ENCODE measurements at regions not wholly inside any gene's neighbourhood (a gene's known extent, or its start where the extent isn't known, plus 50 kb on each side); places are given as distances from the start of the nearest gene placed in this dataset.

GRCh38 chr4:20043991-20044390, 207.7 kb upstream of the SLIT2 start:
- in situ Hi-C loops (cut with HindIII; ENCODE audit: extremely low pct_ligation_motif_present, low pct_unique_long_range_greater_than_20kb) (no loop called here), intact Hi-C loops (cut with micrococcal nuclease; ENCODE audit: unreplicated experiment) (no loop called here)
- Histone ChIP-seq H2AFZ (ENCODE audit: low read length) (no peak overlapping the region), H3K4me1 (ENCODE audit: insufficient read depth, low read length) (no peaks in the 10 kb centered on the region), H3K4me2 (ENCODE audit: low read depth, low read length) (no peak overlapping the region), H3K9me3 (ENCODE audit: low read length) (peaks cover 66% of the 10 kb centered on the region), H3K9ac (ENCODE audit: insufficient read depth, low read depth, low read length) (no peak overlapping the region), H3K79me2 (ENCODE audit: insufficient read depth, low read length) (no peaks in the 10 kb centered on the region), H3K4me3 (replicated peaks in 1 of 3; ENCODE audit: insufficient read depth in 1 of 3, low read depth in 2 of 3, low read length in 3 of 3) (no peak overlapping the region), H3K27me3 (ENCODE audit: control insufficient read depth in 1 of 2, insufficient read depth in 2 of 2, low read length in 2 of 2) (no peaks in the 10 kb centered on the region), H4K20me1 (ENCODE audit: insufficient read depth, low read length) (no peaks in the 10 kb centered on the region), H3K27ac (ENCODE audit: extremely low read length, insufficient read depth, low read length) (no peak overlapping the region), H3K36me3 (replicated peaks in 1 of 2; ENCODE audit: control insufficient read depth in 1 of 2, insufficient read depth in 2 of 2, low read length in 2 of 2) (no peaks in the 10 kb centered on the region)
- TF ChIP-seq SUZ12 (IDR thresholded peaks at IDR 0.05; ENCODE audit: low read depth, low read length) (no peak), DMAP1 (CRISPR knock-in tag; IDR thresholded peaks at IDR 0.05) (no peak), NFKB2 (CRISPR knock-in tag; IDR thresholded peaks at IDR 0.05; ENCODE audit: borderline replicate concordance) (no peak), SIX1 (CRISPR knock-in tag; IDR thresholded peaks at IDR 0.05; ENCODE audit: borderline replicate concordance) (no peak), ZNF577 (CRISPR knock-in tag; IDR thresholded peaks at IDR 0.05; ENCODE audit: borderline replicate concordance, low read depth) (no peak), SIN3A (IDR thresholded peaks at IDR 0.05; ENCODE audit: borderline replicate concordance, low read depth, low read length) (no peak), RFXANK (CRISPR knock-in tag; IDR thresholded peaks at IDR 0.05) (no peak), KIAA2018 (CRISPR knock-in tag; IDR thresholded peaks at IDR 0.05; ENCODE audit: borderline replicate concordance) (no peak), NONO (IDR thresholded peaks at IDR 0.05) (no peak), NONO (CRISPR knock-in tag; conservative IDR thresholded peaks at IDR 0.05) (no peak), NRL (CRISPR knock-in tag; IDR thresholded peaks at IDR 0.05; ENCODE audit: borderline replicate concordance) (no peak)
- TF ChIP-seq, protein P1, sequence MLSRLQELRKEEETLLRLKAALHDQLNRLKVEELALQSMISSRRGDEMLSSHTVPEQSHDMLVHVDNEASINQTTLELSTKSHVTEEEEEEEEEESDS (CRISPR knock-in tag; IDR thresholded peaks at IDR 0.05; ENCODE audit: borderline replicate concordance): no peak
- ChIA-PET POLR2A (no interaction called here), CTCF (ENCODE audit: low intra/inter-chr PET ratio, low total read pairs) (no interaction called here)
- BruUV-seq (replicated peaks): no TSS peak
- no peak for ATAC-seq
- no peak for FAIRE-seq
- no peak for DNase-seq (ENCODE audit: low spot score)
- WGBS (ENCODE audit: low lambda C conversion rate): 0% methylated on average over 1 of the region's 1 CpG

Measured in HepG2 (cell line).